Karpas-422 (cell line): ENCODE measurements at regions not wholly inside any gene's neighbourhood (a gene's known extent, or its start where the extent isn't known, plus 50 kb on each side); places are given as distances from the start of the nearest gene placed in this dataset.
"Not testable (repeated sequence)": the region's sequence is repeated elsewhere in the genome, so short reads cannot be mapped to it uniquely, and the experiment has no call there.

Source experiments
- DNase-seq: peaks from one replicate; pipeline ENCODE4 v3.0.0-alpha.2; 2015
- H2AFZ ChIP-seq: fragments of 200-600 bp; sonication (generic); 2 replicates; pipeline ENCODE4 v1.6.1; 2014; ENCODE audit warnings: antibody characterized with exemption, low read length, mixed read lengths
- H3K27ac ChIP-seq: fragments of 200-600 bp; sonication (generic); 2 replicates; pipeline ENCODE4 v1.5.1; 2014; ENCODE audit warnings: mild to moderate bottlenecking, low read length, moderate library complexity
- H3K27me3 ChIP-seq: fragments of 200-600 bp; sonication (generic); 2 replicates; pipeline ENCODE4 v1.6.1; 2014; ENCODE audit warnings: low read length, mixed read lengths
- H3K36me3 ChIP-seq: fragments of 200-600 bp; sonication (generic); 2 replicates; pipeline ENCODE4 v1.6.1; 2014; ENCODE audit warnings: low read length, mixed read lengths; ENCODE audit not compliant: insufficient read depth
- H3K4me1 ChIP-seq: fragments of 200-600 bp; sonication (generic); 2 replicates; pipeline ENCODE4 v1.6.1; 2014; ENCODE audit warnings: mild to moderate bottlenecking, low read length, mixed read lengths
- H3K4me2 ChIP-seq: fragments of 200-600 bp; sonication (generic); 2 replicates; pipeline ENCODE4 v1.6.1; 2014; ENCODE audit warnings: low read length, low read depth, mild to moderate bottlenecking; ENCODE audit not compliant: poor library complexity, severe bottlenecking
- H3K4me3 ChIP-seq: fragments of 200-600 bp; sonication (generic); 2 replicates; pipeline ENCODE4 v1.5.1; 2014; ENCODE audit warnings: mild to moderate bottlenecking, antibody characterized with exemption, low read length, mixed read lengths
- H3K79me2 ChIP-seq: fragments of 200-600 bp; sonication (generic); 2 replicates; pipeline ENCODE4 v1.6.1; 2014; ENCODE audit warnings: mild to moderate bottlenecking, low read length, mixed read lengths
- H3K9ac ChIP-seq: fragments of 200-600 bp; sonication (generic); 2 replicates; pipeline ENCODE4 v1.6.0; 2014; ENCODE audit warnings: low read length
- H3K9me2 ChIP-seq: fragments of 200-600 bp; sonication (generic), shearing (Covaris generic); replicated peaks from 2 replicates; pipeline ENCODE4 v1.6.0; 2014; ENCODE audit warnings: mild to moderate bottlenecking, low read length, moderate library complexity; ENCODE audit not compliant: insufficient read depth
- H3K9me3 ChIP-seq: fragments of 300-700, 200-600 bp; sonication (generic); 2 replicates; pipeline ENCODE4 v1.6.1; 2014; ENCODE audit warnings: low read length, mixed read lengths
- H4K20me1 ChIP-seq: fragments of 200-600 bp; sonication (generic); 2 replicates; pipeline ENCODE4 v1.6.1; 2014; ENCODE audit warnings: mild to moderate bottlenecking, antibody characterized with exemption, low read length, low read depth; ENCODE audit not compliant: insufficient read depth

DNA sequence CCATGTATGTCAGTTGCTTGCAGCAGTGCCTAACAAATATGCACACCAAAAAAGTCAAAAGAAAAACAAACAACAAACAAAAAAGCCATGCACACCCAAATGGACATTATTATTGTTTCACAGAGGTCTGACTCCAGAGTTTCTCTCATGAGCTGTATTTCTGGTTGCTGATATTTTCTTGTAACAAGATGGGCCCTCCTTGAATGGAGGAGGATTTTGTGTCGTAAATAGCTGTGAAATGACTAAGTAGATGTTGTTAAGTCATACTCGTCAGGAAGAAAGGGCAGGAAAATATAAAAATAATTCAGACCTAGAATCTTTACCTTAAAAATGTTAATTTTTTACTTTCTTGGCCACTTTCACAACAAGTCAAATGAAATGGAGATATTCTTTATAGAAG is 96.0 kb downstream of the PLEKHG1 start:
- Histone ChIP-seq H3K4me3 (no peak overlapping the region), H3K9me3 (no peaks in the 10 kb centered on the region), H4K20me1 (no peaks in the 10 kb centered on the region; the same call in 1 of the 2 replicates), H3K9me2 (no peaks in the 10 kb centered on the region), H3K9ac (no peak overlapping the region), H3K36me3 (0 out of 2 replicates have a peak, but pooled peaks cover 4% of the 10 kb centered on the region), H3K27ac (peak overlapping the region; percentile 60), H3K27me3 (no peaks in the 10 kb centered on the region), H3K79me2 (peaks cover 95% of the 10 kb centered on the region), H2AFZ (no peak overlapping the region), H3K4me1 (peaks cover 91% of the 10 kb centered on the region), H3K4me2 (peak overlapping the region; percentile 8)
- DNase-seq = no peak

DNA sequence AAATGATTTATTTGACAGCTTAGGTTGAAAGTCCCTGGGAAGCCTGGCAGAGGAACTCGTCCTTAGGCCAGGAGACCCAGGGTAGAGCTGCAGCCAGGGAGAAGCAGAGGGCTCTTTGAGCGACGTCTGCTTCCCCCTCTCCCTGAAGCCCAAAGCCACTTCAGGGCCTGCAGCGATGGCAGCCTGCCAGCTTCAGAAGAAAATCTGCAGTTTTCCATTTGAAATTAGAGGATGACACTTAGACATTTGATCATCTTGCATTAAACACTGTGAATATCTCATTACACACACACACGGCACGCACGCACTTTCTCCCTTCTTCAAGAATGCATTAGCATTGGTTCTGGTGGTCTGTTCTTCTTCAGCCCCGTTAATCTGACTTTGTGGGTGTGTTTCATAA is 96.5 kb downstream of the PLEKHG1 start:
- Histone ChIP-seq H3K4me1 (peaks cover 91% of the 10 kb centered on the region), H3K79me2 (peaks cover 95% of the 10 kb centered on the region)
- DNase-seq = no peak

DNA sequence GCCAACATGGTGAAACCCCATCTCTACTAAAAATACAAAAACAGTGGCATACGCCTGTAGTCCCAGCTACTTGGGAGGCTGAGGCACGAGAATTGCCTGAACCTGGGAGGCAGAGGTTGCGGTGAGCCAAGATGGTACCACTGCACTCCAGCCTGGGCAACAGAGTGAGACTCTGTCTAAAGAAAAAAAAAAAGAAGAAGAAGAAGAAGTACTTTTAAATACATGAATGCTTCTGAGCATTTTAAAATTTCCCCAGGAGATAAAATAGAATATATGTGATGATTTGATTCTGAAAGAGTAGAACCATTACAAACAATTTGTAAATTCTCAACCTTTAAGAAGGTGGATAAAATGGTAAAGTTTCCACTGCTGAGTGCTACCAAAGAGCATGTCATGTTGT is 97.2 kb downstream of the PLEKHG1 start:
- H2AFZ ChIP-seq, H3K4me3 ChIP-seq, H3K36me3 ChIP-seq, H3K9ac ChIP-seq, H3K27me3 ChIP-seq, H3K9me3 ChIP-seq, H4K20me1 ChIP-seq, H3K9me2 ChIP-seq, DNase-seq: not testable (repeated sequence)
- Histone ChIP-seq H3K79me2 (peaks cover 93% of the 10 kb centered on the region), H3K4me1 (peaks cover 89% of the 10 kb centered on the region), H3K27ac (peak overlapping the region; percentile 75), H3K4me2 (peak overlapping the region; percentile 66)

More for the DNA sequence above, 96.5 kb downstream of the PLEKHG1 start:
- H3K4me3 ChIP-seq = no peak overlapping the region
- no peak overlapping the region for H2AFZ ChIP-seq
- no peaks in the 10 kb centered on the region for H3K9me3 ChIP-seq
- no peak overlapping the region for H3K9ac ChIP-seq
- no peaks in the 10 kb centered on the region; the same call in 1 of the 2 replicates for H4K20me1 ChIP-seq
- no peaks in the 10 kb centered on the region for H3K27me3 ChIP-seq
- H3K9me2 ChIP-seq = no peaks in the 10 kb centered on the region
- H3K36me3 ChIP-seq = 0 out of 2 replicates have a peak, but pooled peaks cover 4% of the 10 kb centered on the region
- H3K27ac ChIP-seq = peak overlapping the region; percentile 60
- H3K4me2 ChIP-seq = peak overlapping the region; percentile 8

GRCh38 chr6:150697515-150697914 is 97.8 kb downstream of the PLEKHG1 start:
- Histone ChIP-seq H3K36me3 (no peaks in the 10 kb centered on the region), H2AFZ (no peak overlapping the region), H3K4me2 (peak overlapping the region; percentile 66), H3K4me3 (peak overlapping the region; percentile 38; the same call in 1 of the 2 replicates), H3K27ac (peak overlapping the region; percentile 75), H4K20me1 (no peaks in the 10 kb centered on the region; the same call in 1 of the 2 replicates), H3K9me3 (no peaks in the 10 kb centered on the region), H3K9me2 (no peaks in the 10 kb centered on the region), H3K79me2 (peaks cover 92% of the 10 kb centered on the region), H3K9ac (peak overlapping the region; percentile 31; the same call in 1 of the 2 replicates), H3K27me3 (no peaks in the 10 kb centered on the region), H3K4me1 (peaks cover 89% of the 10 kb centered on the region)
- peak; percentile 41 for DNase-seq

GRCh38 chr6:150698391-150698790 is 98.7 kb downstream of the PLEKHG1 start:
- H3K9me2 ChIP-seq = no peaks in the 10 kb centered on the region
- H3K4me2 ChIP-seq = peak overlapping the region; percentile 66
- peak overlapping the region; percentile 75 for H3K27ac ChIP-seq
- no peaks in the 10 kb centered on the region for H3K27me3 ChIP-seq
- H3K4me3 ChIP-seq = peak overlapping the region; percentile 38
- peaks cover 94% of the 10 kb centered on the region for H3K4me1 ChIP-seq
- H3K9ac ChIP-seq = peak overlapping the region; percentile 31
- peaks cover 92% of the 10 kb centered on the region for H3K79me2 ChIP-seq
- peak; percentile 80 for DNase-seq
- H3K9me3 ChIP-seq = no peaks in the 10 kb centered on the region
- H4K20me1 ChIP-seq = no peaks in the 10 kb centered on the region; the same call in 1 of the 2 replicates
- no peaks in the 10 kb centered on the region for H3K36me3 ChIP-seq
- H2AFZ ChIP-seq = no peak overlapping the region

- H3K36me3 ChIP-seq = no peaks in the 10 kb centered on the region
- H3K4me2 ChIP-seq = peak overlapping the region; percentile 47
- H4K20me1 ChIP-seq = no peaks in the 10 kb centered on the region; the same call in 1 of the 2 replicates
- peak overlapping the region; percentile 41 for H3K9ac ChIP-seq
- DNase-seq = peak; percentile 71
- H3K9me3 ChIP-seq = no peaks in the 10 kb centered on the region
- peak overlapping the region; percentile 4; the same call in 1 of the 2 replicates for H3K4me3 ChIP-seq
- H2AFZ ChIP-seq = no peak overlapping the region
- H3K27ac ChIP-seq = peak overlapping the region; percentile 80
- peaks cover 94% of the 10 kb centered on the region for H3K79me2 ChIP-seq
- no peaks in the 10 kb centered on the region for H3K9me2 ChIP-seq
- no peaks in the 10 kb centered on the region for H3K27me3 ChIP-seq
- peaks cover 80% of the 10 kb centered on the region for H3K4me1 ChIP-seq
Measured at GRCh38 chr6:150702675-150703074, 103.0 kb downstream of the PLEKHG1 start.

GRCh38 chr6:150704447-150705192 is 104.9 kb downstream of the PLEKHG1 start:
- Histone ChIP-seq H4K20me1 (peaks cover 10% of the 10 kb centered on the region; the same call in 1 of the 2 replicates), H3K27ac (no peak overlapping the region; the same call in 1 of the 2 replicates), H3K9me3 (no peaks in the 10 kb centered on the region), H3K9ac (no peak overlapping the region), H3K4me3 (no peak overlapping the region), H3K27me3 (no peaks in the 10 kb centered on the region), H3K9me2 (no peaks in the 10 kb centered on the region), H3K4me2 (no peak overlapping the region), H3K4me1 (peaks cover 65% of the 10 kb centered on the region), H3K36me3 (no peaks in the 10 kb centered on the region), H3K79me2 (peaks cover 94% of the 10 kb centered on the region), H2AFZ (no peak overlapping the region)
- DNase-seq = peak; percentile 40

DNA sequence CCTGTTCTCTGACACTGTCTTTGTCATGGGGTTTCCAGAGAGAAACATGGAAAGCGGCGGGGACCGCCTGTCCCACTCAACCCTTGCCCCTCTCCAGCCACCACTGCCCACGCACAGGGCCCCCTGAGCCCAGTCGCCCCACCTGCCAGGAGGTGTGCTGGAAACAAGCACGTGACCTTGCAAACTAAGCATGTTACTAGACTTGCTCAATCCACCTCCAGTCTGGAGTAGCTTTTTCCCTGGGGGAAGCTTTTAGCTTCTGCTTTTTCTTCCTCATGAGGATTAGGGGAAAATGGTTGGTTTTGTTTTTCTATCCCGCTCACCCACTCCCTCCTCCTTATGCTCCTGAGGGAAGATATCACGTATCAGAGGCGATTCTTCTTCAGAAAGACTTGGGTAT is 105.7 kb downstream of the PLEKHG1 start:
- H4K20me1 ChIP-seq = peaks cover 11% of the 10 kb centered on the region; the same call in 1 of the 2 replicates
- H3K36me3 ChIP-seq = no peaks in the 10 kb centered on the region
- no peak overlapping the region for H2AFZ ChIP-seq
- H3K4me1 ChIP-seq = peaks cover 57% of the 10 kb centered on the region
- no peak overlapping the region for H3K9ac ChIP-seq
- H3K4me3 ChIP-seq = no peak overlapping the region
- no peaks in the 10 kb centered on the region for H3K27me3 ChIP-seq
- no peaks in the 10 kb centered on the region for H3K9me2 ChIP-seq
- H3K9me3 ChIP-seq = no peaks in the 10 kb centered on the region
- H3K4me2 ChIP-seq = no peak overlapping the region
- no peak overlapping the region for H3K27ac ChIP-seq
- no peak for DNase-seq
- H3K79me2 ChIP-seq = peaks cover 93% of the 10 kb centered on the region
